Mesendoderm (in vitro differentiated cells): ENCODE measurements at regions not wholly inside any gene's neighbourhood (a gene's known extent, or its start where the extent isn't known, plus 50 kb on each side); places are given as distances from the start of the nearest gene placed in this dataset.
"Not testable (repeated sequence)": the region's sequence is repeated elsewhere in the genome, so short reads cannot be mapped to it uniquely, and the experiment has no call there.

Source experiments
- DNase-seq: peaks from one replicate; pipeline ENCODE4 v3.0.0; 2013
- H2AK5ac ChIP-seq: 2 replicates; pipeline ENCODE4 v1.6.1; 2013; ENCODE audit warnings: low read length, inconsistent platforms
- H2BK120ac ChIP-seq: 2 replicates; pipeline ENCODE4 v1.6.1; 2013; ENCODE audit warnings: low read depth, mild to moderate bottlenecking, low read length, moderate library complexity, mixed read lengths
- H2BK15ac ChIP-seq: replicated peaks from 2 replicates; pipeline ENCODE4 v1.6.1; 2013; ENCODE audit warnings: low read depth, mild to moderate bottlenecking, moderate library complexity
- H2BK5ac ChIP-seq: 2 replicates; pipeline ENCODE4 v1.6.1; 2013; ENCODE audit warnings: low read length, inconsistent platforms
- H3K18ac ChIP-seq: 2 replicates; pipeline ENCODE4 v1.6.1; 2013; ENCODE audit warnings: mild to moderate bottlenecking, low read length, mixed read lengths
- H3K23ac ChIP-seq: one replicate; pipeline ENCODE4 v1.6.1; 2013; ENCODE audit warnings: low read length
- H3K27ac ChIP-seq: 2 replicates; pipeline ENCODE4 v1.5.1; 2013; ENCODE audit warnings: low read depth, mild to moderate bottlenecking, inconsistent platforms, low read length, moderate library complexity
- H3K27me3 ChIP-seq: 2 replicates; pipeline ENCODE4 v1.6.1; 2013; ENCODE audit warnings: low read length, control low read depth, mild to moderate bottlenecking, inconsistent platforms; ENCODE audit not compliant: insufficient read depth, poor library complexity
- H3K36me3 ChIP-seq: 2 replicates; pipeline ENCODE4 v1.6.1; 2013; ENCODE audit warnings: low read length, inconsistent platforms; ENCODE audit not compliant: control insufficient read depth, insufficient read depth
- H3K4ac ChIP-seq: one replicate; pipeline ENCODE4 v1.6.1; 2013; ENCODE audit warnings: low read depth, mild to moderate bottlenecking, low read length, moderate library complexity
- H3K4me1 ChIP-seq: 2 replicates; pipeline ENCODE4 v1.6.1; 2013; ENCODE audit warnings: low read depth, low read length, inconsistent platforms; ENCODE audit not compliant: control insufficient read depth
- H3K4me2 ChIP-seq: 2 replicates; pipeline ENCODE4 v1.6.1; 2013; ENCODE audit warnings: low read length
- H3K4me3 ChIP-seq: 2 replicates; pipeline ENCODE4 v1.5.1; 2013; ENCODE audit warnings: mild to moderate bottlenecking, low read length
- H3K56ac ChIP-seq: one replicate; pipeline ENCODE4 v1.6.1; 2013; ENCODE audit warnings: low read length
- H3K79me1 ChIP-seq: 2 replicates; pipeline ENCODE4 v1.6.1; 2013; ENCODE audit warnings: low read length, inconsistent platforms
- H3K79me2 ChIP-seq: 2 replicates; pipeline ENCODE4 v1.6.1; 2013; ENCODE audit warnings: mild to moderate bottlenecking, low read length; ENCODE audit not compliant: control insufficient read depth, insufficient read depth
- H3K9ac ChIP-seq: 2 replicates; pipeline ENCODE4 v1.6.1; 2013; ENCODE audit warnings: low read length, inconsistent platforms
- H4K5ac ChIP-seq: one replicate; pipeline ENCODE4 v1.6.1; 2013; ENCODE audit warnings: low read length
- H4K8ac ChIP-seq: one replicate; pipeline ENCODE4 v1.6.1; 2013; ENCODE audit warnings: low read depth, mild to moderate bottlenecking, control low read depth, low read length, moderate library complexity
- WGBS: extraction: QIAGEN DNeasy Blood & Tissue Kit; methylation state at CpG from one replicate; pipeline ENCODE4 v1.1.7; 2013; ENCODE audit warnings: low lambda C conversion rate, missing lambda C conversion rate; ENCODE audit not compliant: insufficient coverage; ENCODE audit errors: extremely low coverage; 5-methylcytosine and 5-hydroxymethylcytosine counted together

DNA sequence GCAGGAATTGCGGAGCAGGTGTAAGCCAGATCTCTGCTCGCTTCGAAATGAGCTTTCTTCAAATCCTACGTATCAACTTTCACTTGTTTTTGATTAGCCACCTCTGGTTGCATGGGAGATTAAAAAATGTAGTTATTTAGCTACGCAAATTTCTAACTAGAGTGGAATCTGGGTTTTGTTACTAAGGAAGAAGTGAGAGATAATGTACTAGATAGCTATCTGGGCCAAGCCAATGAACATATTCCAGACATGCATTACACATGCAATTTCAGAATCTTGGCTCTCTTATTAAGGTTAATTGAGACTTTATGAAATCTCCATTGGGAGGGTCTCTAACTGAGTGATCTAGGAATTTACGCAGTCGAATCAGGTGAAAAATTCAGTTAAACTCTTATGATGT is 765.7 kb downstream of the DIPK2A start:
- Histone ChIP-seq H3K27ac (no peak overlapping the region), H3K9ac (no peak overlapping the region), H4K5ac (no peak overlapping the region), H2BK5ac (no peak overlapping the region), H3K56ac (no peak overlapping the region), H3K4me3 (no peak overlapping the region), H3K4ac (no peak overlapping the region), H3K36me3 (no peaks in the 10 kb centered on the region), H2BK15ac (no peak overlapping the region), H3K27me3 (no peaks in the 10 kb centered on the region), H2BK120ac (no peak overlapping the region), H3K23ac (no peak overlapping the region), H4K8ac (no peak overlapping the region), H3K79me2 (no peaks in the 10 kb centered on the region), H2AK5ac (no peak overlapping the region), H3K4me2 (no peak overlapping the region), H3K4me1 (no peaks in the 10 kb centered on the region), H3K79me1 (no peaks in the 10 kb centered on the region), H3K18ac (no peak overlapping the region)
- no CpG with 5 or more reads among the region's 7 CpGs for WGBS
- no peak for DNase-seq

DNA sequence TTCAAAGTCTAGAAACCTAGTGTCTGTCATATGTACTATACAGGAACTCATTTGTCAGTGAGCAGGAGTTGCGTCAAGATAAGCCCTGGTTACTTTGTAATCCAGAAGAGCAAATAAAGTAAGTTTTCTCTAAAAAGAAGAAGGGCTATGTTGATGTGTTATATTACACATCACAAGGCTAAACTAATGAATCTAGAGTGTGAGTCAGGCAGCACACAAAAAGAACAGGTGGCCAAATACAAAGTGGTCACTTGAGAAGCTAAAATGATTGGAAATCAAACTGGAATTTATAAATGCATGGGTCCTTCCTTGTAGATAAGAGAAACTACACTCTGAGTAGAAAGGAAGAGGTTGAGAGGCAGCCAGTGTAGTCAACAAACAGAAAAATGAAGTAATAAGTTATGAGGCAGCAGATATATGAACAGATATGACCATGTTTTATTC is 771.6 kb downstream of the DIPK2A start:
- Histone ChIP-seq H3K4me1 (no peaks in the 10 kb centered on the region), H4K5ac (no peak overlapping the region), H3K4ac (no peak overlapping the region), H2BK15ac (no peak overlapping the region), H4K8ac (no peak overlapping the region), H3K27me3 (no peaks in the 10 kb centered on the region), H3K36me3 (no peaks in the 10 kb centered on the region), H3K79me1 (no peaks in the 10 kb centered on the region), H2BK120ac (no peak overlapping the region), H3K79me2 (no peaks in the 10 kb centered on the region), H3K4me3 (no peak overlapping the region), H3K27ac (no peak overlapping the region), H3K23ac (no peak overlapping the region), H2BK5ac (no peak overlapping the region), H3K18ac (no peak overlapping the region), H2AK5ac (no peak overlapping the region), H3K4me2 (no peak overlapping the region), H3K56ac (no peak overlapping the region), H3K9ac (no peak overlapping the region)
- DNase-seq = no peak
- no CpG with 5 or more reads among the region's 1 CpG for WGBS

DNA sequence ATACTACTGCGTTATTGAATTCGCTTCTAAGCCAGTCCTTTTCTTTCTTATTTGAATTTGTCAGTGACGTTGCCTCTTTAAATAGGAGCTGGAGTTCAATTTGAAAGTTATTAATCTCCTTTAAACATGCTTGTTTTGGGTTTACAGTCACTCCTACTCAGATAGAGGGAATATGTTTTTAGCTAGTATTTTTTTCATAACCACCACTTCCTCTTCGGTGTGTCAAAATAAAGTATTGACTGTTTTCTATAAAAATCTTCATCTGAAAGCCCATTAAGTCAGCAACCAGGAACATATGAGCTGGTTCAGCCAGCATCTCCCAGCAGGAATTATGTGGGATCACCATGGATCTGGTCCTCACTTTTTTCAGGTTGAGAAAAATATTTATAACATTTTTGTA is 772.9 kb downstream of the DIPK2A start:
- H3K79me1 ChIP-seq = no peaks in the 10 kb centered on the region
- H3K4me3 ChIP-seq = no peak overlapping the region
- no peak overlapping the region for H3K56ac ChIP-seq
- no peaks in the 10 kb centered on the region for H3K27me3 ChIP-seq
- no peaks in the 10 kb centered on the region for H3K79me2 ChIP-seq
- no peak overlapping the region for H2BK5ac ChIP-seq
- H2AK5ac ChIP-seq = no peak overlapping the region
- no peak overlapping the region for H3K4ac ChIP-seq
- no peak overlapping the region for H2BK120ac ChIP-seq
- H4K5ac ChIP-seq = no peak overlapping the region
- H3K18ac ChIP-seq = no peak overlapping the region
- H3K36me3 ChIP-seq = no peaks in the 10 kb centered on the region
- no peak overlapping the region for H2BK15ac ChIP-seq
- WGBS = no CpG with 5 or more reads among the region's 4 CpGs
- no peak overlapping the region for H3K9ac ChIP-seq
- no peak overlapping the region for H3K27ac ChIP-seq
- DNase-seq = no peak
- H3K23ac ChIP-seq = no peak overlapping the region
- no peak overlapping the region for H3K4me2 ChIP-seq
- H3K4me1 ChIP-seq = no peaks in the 10 kb centered on the region
- no peak overlapping the region for H4K8ac ChIP-seq

DNA sequence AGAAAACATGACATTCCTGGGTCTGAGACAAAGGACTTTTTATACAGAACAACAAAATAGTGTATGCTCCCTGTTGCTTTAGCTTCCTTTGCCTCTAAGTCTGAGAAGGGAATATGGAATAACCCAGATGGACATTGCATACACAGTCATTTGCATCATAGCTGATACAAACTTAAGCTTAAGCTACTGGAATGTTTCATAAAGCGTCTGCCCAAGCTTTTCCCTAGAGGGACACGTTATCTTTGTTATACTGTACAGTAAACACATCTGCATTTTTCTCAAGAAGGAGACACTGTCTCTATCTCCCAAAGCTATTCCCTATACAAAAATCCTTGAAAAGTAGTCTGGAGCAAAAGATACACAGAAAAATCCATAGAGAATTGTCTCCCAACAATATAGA is 775.0 kb downstream of the DIPK2A start:
- H3K9ac ChIP-seq = no peak overlapping the region
- no peak overlapping the region for H3K4me3 ChIP-seq
- no peaks in the 10 kb centered on the region for H3K36me3 ChIP-seq
- WGBS = no CpG with 5 or more reads among the region's 2 CpGs
- no peak overlapping the region for H3K27ac ChIP-seq
- H2BK15ac ChIP-seq = no peak overlapping the region
- H2BK5ac ChIP-seq = no peak overlapping the region
- no peak overlapping the region for H3K18ac ChIP-seq
- no peaks in the 10 kb centered on the region for H3K79me1 ChIP-seq
- H4K8ac ChIP-seq = no peak overlapping the region
- no peaks in the 10 kb centered on the region for H3K79me2 ChIP-seq
- no peak for DNase-seq
- no peaks in the 10 kb centered on the region for H3K27me3 ChIP-seq
- H3K4ac ChIP-seq = no peak overlapping the region
- H3K4me2 ChIP-seq = no peak overlapping the region
- H2BK120ac ChIP-seq = no peak overlapping the region
- no peak overlapping the region for H3K56ac ChIP-seq
- H4K5ac ChIP-seq = no peak overlapping the region
- no peak overlapping the region for H2AK5ac ChIP-seq
- no peak overlapping the region for H3K23ac ChIP-seq
- no peaks in the 10 kb centered on the region for H3K4me1 ChIP-seq

DNA sequence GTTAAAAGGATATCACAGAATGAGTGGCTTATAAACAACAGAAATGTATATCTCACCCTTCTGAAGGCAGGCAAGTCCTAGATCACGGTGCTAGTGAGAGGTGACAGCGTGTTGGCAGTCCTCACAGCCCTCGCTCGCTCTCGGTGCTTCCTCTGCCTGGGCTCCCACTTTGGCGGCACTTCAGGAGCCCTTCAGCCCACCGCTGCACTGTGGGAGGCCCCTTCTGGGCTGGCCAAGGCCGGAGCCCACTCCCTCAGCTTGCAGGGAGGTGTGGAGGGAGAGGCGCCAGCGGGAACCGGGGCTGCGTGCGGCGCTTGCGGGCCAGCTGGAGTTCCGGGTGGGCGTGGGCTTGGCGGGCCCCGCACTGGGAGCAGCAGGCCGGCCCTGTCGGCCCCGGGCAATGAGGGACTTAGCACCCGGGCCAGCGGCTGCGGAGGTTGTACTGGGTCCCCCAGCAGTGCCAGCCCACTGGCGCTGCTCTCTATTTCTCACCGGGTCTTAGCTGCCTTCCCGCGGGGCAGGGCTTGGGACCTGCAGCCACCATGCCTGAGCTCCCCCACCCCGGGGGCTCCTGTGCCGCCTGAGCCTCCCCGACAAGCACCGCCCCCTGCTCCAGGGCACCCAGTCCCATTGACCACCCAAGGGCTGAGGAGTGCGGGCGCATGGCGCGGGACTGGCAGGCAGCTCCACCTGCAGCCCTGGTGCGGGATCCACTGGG is 778.1 kb downstream of the DIPK2A start:
- H3K4ac ChIP-seq, H4K8ac ChIP-seq, H3K27ac ChIP-seq, H2BK15ac ChIP-seq, H3K27me3 ChIP-seq, H3K9ac ChIP-seq, H3K36me3 ChIP-seq, H2BK120ac ChIP-seq, H3K23ac ChIP-seq, H3K56ac ChIP-seq, H4K5ac ChIP-seq, H3K79me1 ChIP-seq, H3K4me2 ChIP-seq, H3K4me1 ChIP-seq, H3K18ac ChIP-seq, H2BK5ac ChIP-seq, H2AK5ac ChIP-seq, H3K4me3 ChIP-seq, H3K79me2 ChIP-seq, DNase-seq: not testable (repeated sequence)
- WGBS = no CpG with 5 or more reads among the region's 38 CpGs
